Lung (tissue), 11 donors: ENCODE measurements at regions not wholly inside any gene's neighbourhood (a gene's known extent, or its start where the extent isn't known, plus 50 kb on each side); places are given as distances from the start of the nearest gene placed in this dataset.

Experiments used
- ATAC-seq: fragments of 200-7000 bp; cut with Tn5 transposase; one replicate; pipeline ENCODE4 v1.9.1; 2020; ENCODE audit warnings: moderate number of reproducible peaks; ENCODE audit not compliant: insufficient read depth, low FRiP score
- DNase-seq, 3 donors: peaks; one replicate each; pipeline ENCODE4 v3.0.0-alpha.2; 2013 to 2017
- H3K27ac ChIP-seq, 2 donors: one replicate each; pipeline ENCODE4 v1.5.1; 2013; ENCODE audit warnings: mild to moderate bottlenecking in 2 of 2, moderate library complexity in 2 of 2, control low read depth in 1 of 2, inconsistent platforms in 1 of 2, low read depth in 1 of 2, low read length in 1 of 2
- H3K27me3 ChIP-seq, 3 donors: one replicate each; pipeline ENCODE4 v1.5.1; 2013; ENCODE audit warnings: low read length in 2 of 3; ENCODE audit not compliant: control insufficient read depth in 3 of 3, insufficient read depth in 3 of 3
- H3K36me3 ChIP-seq, 4 donors: one replicate each; pipeline ENCODE4 v1.5.1; 2013; ENCODE audit warnings: low read length in 4 of 4, mild to moderate bottlenecking in 1 of 4, moderate library complexity in 1 of 4; ENCODE audit not compliant: control insufficient read depth in 4 of 4, insufficient read depth in 4 of 4
- H3K4me1 ChIP-seq, 5 donors: one replicate each; pipeline ENCODE4 v1.5.1; 2013; ENCODE audit warnings: low read length in 5 of 5, mild to moderate bottlenecking in 2 of 5, moderate library complexity in 1 of 5; ENCODE audit not compliant: control insufficient read depth in 5 of 5, insufficient read depth in 5 of 5
- H3K4me3 ChIP-seq: one replicate; pipeline ENCODE4 v1.5.1; 2013; ENCODE audit warnings: mild to moderate bottlenecking, control low read depth, moderate library complexity
- H3K9ac ChIP-seq, 2 donors: one replicate each; pipeline ENCODE4 v1.5.1; 2013; ENCODE audit warnings: low read length in 2 of 2, control low read depth in 1 of 2; ENCODE audit not compliant: insufficient read depth in 1 of 2
- H3K9me3 ChIP-seq, 4 donors: one replicate each; pipeline ENCODE4 v1.5.1; 2013; ENCODE audit warnings: low read length in 3 of 4, mild to moderate bottlenecking in 1 of 4, moderate library complexity in 1 of 4; ENCODE audit not compliant: control insufficient read depth in 4 of 4, insufficient read depth in 3 of 4
- CTCF ChIP-seq: IDR thresholded peaks from 2 replicates; pipeline ENCODE4 v1.5.1; 2012; ENCODE audit warnings: mild to moderate bottlenecking; ENCODE audit errors: control extremely low read depth, extremely low read depth
- whole genome bisulfite sequencing, 2 donors: extraction: QIAGEN DNeasy Blood & Tissue Kit; methylation state at CpG; one replicate each; pipeline ENCODE4 v1.1.7; 2013; 5-methylcytosine and 5-hydroxymethylcytosine counted together
- donor health status: control.
- donor health status: control.
- donor health status: Bipolar disorder and iron deficiency.
- donor health status: healthy.
- donor health status: DM: yes; HTN: yes; CAD: no.

GRCh38 chr19:56972291-56972841 is 131.8 kb upstream of the PEG3 start:
- H3K9me3 ChIP-seq = peaks cover 0 to 18% (median 0%) of the 10 kb centered on the region in 4 donors

DNA sequence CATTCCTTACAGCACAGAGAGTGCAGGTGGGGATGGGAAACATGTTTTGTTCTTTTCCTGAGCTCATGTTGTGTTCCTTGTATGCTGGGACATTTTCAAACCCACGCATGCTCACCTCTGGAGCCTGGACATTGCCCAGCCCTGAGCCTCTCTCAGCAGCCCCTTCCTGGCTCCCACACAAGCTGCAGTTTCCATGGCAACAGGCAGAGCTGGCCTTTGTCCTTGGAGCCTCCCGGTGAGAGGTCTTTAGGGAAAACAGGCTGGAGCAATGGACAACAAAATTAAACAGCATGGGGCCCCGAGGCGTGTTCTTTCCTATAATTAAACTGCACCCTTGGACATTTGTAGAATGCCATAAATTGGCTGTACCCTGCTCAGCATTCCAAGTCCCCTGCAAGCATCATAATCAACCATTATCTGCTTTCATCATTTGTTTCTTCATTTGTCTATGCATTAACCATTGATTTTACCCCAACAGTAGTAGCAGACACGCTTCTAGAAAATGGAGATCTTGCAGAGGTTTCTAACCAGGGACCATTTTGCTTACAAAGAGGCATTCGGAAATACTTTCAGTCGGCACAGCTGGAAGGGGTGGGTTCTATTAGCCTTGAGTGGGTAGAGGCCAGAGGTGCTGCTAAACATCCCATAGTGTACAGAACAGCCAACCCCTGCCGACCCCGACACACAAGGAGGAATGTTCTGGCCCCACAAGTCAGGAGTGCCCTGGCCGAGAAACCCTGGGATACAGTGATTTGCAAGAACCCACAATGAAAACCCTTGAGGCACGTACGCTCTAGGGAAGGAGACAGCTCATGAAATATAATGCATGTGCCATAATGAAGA is 133.4 kb upstream of the PEG3 start:
- WGBS, 2 donors = 37% methylated on average over 12 of the region's 12 CpGs
- peaks cover 0 to 21% (median 0%) of the 10 kb centered on the region in 4 donors for H3K9me3 ChIP-seq
- H3K4me1 ChIP-seq = peaks cover 0 to 13% (median 0%) of the 10 kb centered on the region in 5 donors
- no peak overlapping the region for H3K9ac ChIP-seq
- H3K27me3 ChIP-seq = no peaks in the 10 kb centered on the region
- H3K27ac ChIP-seq = no peak overlapping the region
- H3K36me3 ChIP-seq = no peaks in the 10 kb centered on the region
- no peak for TF ChIP-seq CTCF
- DNase-seq (peak in 2 of 3 donors; percentile 42 to 45), ATAC-seq (no peak)
- H3K4me3 ChIP-seq = no peak overlapping the region

More at GRCh38 chr19:56972291-56972841, 131.8 kb upstream of the PEG3 start:
- Histone ChIP-seq H3K4me3 (no peak overlapping the region), H3K9ac (no peak overlapping the region), H3K36me3 (no peaks in the 10 kb centered on the region), H3K27me3 (no peaks in the 10 kb centered on the region), H3K27ac (no peak overlapping the region), H3K4me1 (peaks cover 0 to 9% (median 0%) of the 10 kb centered on the region in 5 donors)
- no peak for TF ChIP-seq CTCF
- ATAC-seq (no peak), DNase-seq (no peak)
- WGBS, 2 donors = 70 to 73% methylated on average over 16 of the region's 16 CpGs

GRCh38 chr19:56974556-56975207 is 134.2 kb upstream of the PEG3 start:
- no peak overlapping the region for H3K4me3 ChIP-seq
- H3K9ac ChIP-seq = no peak overlapping the region
- H3K9me3 ChIP-seq = peaks cover 0 to 27% (median 0%) of the 10 kb centered on the region in 4 donors
- no peaks in the 10 kb centered on the region for H3K36me3 ChIP-seq
- H3K27ac ChIP-seq = no peak overlapping the region
- 47 to 61% methylated on average over 8 of the region's 8 CpGs for WGBS, 2 donors
- no peak for ATAC-seq
- H3K4me1 ChIP-seq = peaks cover 0 to 13% (median 0%) of the 10 kb centered on the region in 5 donors
- no peak for TF ChIP-seq CTCF
- H3K27me3 ChIP-seq = no peaks in the 10 kb centered on the region
- peak in 1 of 3 donors; percentile 12 for DNase-seq
